ENCODE measurements at regions not wholly inside any gene's neighbourhood (a gene's known extent, or its start where the extent isn't known, plus 50 kb on each side); places are given as distances from the start of the nearest gene placed in this dataset.

DNA sequence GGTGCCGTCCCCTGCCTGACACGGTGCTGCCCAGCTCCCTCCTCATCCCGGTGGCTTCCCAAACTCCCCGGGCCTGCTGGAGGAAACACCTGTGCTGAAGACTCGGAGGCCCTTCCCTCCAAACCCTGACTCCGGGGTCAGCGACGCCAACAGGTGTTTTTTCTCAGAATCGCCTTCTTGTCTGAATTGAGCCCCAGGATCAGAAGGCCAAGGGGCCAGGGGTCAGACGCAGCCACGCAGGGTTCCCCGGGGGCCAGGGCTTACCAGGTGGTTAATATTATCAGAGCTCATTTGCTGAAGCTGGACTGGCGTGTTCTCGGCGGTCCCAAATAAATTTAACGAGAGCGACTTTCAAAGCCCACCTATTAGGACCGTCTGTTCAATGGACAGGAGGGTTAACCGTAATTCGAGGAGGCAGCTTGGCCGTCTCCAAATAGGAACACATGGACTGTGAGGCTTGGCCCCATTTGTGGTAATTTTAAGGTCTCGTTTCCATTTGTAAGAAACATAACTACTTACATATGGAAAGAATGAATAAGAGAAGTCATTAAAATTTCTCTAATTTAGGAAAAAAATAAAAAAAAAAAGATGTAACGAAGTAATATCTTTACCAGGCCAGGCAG, 239.3 kb downstream of the CRLF2 start:
- Histone ChIP-seq H3K4me1 (no peaks in the 10 kb centered on the region), H3K27me3 (no peaks in the 10 kb centered on the region), H3K36me3 (no peaks in the 10 kb centered on the region), H3K4me3 (no peak overlapping the region), H3K27ac (no peak overlapping the region), H3K9me3 (peaks cover 0 to 12% (median 2%) of the 10 kb centered on the region in 4 donors)
- TF ChIP-seq EP300 (IDR thresholded peaks at IDR 0.05) (no peak), POLR2AphosphoS5 (IDR thresholded peaks at IDR 0.05) (no peak), POLR2A (IDR thresholded peaks at IDR 0.05) (no peak)
- TF ChIP-seq, protein P1, sequence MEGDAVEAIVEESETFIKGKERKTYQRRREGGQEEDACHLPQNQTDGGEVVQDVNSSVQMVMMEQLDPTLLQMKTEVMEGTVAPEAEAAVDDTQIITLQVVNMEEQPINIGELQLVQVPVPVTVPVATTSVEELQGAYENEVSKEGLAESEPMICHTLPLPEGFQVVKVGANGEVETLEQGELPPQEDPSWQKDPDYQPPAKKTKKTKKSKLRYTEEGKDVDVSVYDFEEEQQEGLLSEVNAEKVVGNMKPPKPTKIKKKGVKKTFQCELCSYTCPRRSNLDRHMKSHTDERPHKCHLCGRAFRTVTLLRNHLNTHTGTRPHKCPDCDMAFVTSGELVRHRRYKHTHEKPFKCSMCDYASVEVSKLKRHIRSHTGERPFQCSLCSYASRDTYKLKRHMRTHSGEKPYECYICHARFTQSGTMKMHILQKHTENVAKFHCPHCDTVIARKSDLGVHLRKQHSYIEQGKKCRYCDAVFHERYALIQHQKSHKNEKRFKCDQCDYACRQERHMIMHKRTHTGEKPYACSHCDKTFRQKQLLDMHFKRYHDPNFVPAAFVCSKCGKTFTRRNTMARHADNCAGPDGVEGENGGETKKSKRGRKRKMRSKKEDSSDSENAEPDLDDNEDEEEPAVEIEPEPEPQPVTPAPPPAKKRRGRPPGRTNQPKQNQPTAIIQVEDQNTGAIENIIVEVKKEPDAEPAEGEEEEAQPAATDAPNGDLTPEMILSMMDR (IDR thresholded peaks at IDR 0.05) = no peak
- 70 to 74% methylated on average over 17 to 23 of the region's 23 CpGs for WGBS, 2 donors
- DNase-seq (no peak), ATAC-seq (ENCODE audit: low FRiP score in 2 of 2) (no peak)

DNA sequence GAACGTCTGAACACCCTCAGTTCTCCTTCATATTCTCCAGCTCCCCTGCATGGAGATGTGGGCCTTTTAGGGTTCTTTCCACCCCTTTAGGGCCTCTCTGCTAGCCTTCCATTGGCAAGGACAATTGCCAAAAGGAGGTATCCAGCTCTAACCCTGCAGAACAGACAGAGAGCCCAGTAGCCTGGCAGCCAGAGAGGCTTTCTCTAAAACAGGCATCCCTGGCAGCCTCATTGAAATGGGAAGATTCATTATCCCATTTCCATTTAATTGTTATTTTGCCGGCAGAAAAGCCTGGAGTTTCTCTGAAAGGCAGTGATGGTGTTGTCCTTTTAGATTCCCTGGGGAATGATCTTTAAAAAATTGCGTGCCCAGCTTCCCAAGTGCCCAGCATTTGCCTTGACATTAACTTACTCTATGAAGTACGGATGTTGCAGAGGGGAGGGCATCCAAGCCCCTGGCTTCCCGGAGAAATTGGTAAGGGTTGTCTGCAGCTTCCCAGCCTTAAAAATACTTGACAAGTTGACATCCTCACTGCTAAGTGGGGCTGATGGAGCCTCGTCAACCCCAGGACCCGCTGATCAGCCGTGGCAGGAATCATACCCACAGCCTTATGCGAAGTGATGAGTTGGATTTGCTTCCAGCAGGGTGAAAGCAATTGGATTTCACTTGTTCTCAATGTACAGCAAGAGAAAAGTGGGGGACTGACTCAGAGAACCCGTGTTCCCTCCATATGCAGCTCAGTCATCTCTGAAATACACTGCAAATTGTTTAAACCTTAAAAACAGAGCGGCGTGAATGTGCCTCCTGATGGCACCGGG, 244.1 kb downstream of the CRLF2 start:
- Histone ChIP-seq H3K27ac (no peak overlapping the region), H3K4me3 (no peak overlapping the region), H3K4me1 (no peaks in the 10 kb centered on the region), H3K36me3 (no peaks in the 10 kb centered on the region), H3K9me3 (no peaks in the 10 kb centered on the region), H3K27me3 (no peaks in the 10 kb centered on the region)
- WGBS, 2 donors = 69 to 81% methylated on average over 13 of the region's 13 CpGs
- no peak for ATAC-seq (ENCODE audit: low FRiP score in 2 of 2)
- no peak for DNase-seq
- no peak for TF ChIP-seq POLR2A (IDR thresholded peaks at IDR 0.05)
- TF ChIP-seq, protein P1 (IDR thresholded peaks at IDR 0.05) = no peak
- TF ChIP-seq POLR2AphosphoS5 (IDR thresholded peaks at IDR 0.05) = no peak
- no peak for TF ChIP-seq EP300 (IDR thresholded peaks at IDR 0.05)

DNA sequence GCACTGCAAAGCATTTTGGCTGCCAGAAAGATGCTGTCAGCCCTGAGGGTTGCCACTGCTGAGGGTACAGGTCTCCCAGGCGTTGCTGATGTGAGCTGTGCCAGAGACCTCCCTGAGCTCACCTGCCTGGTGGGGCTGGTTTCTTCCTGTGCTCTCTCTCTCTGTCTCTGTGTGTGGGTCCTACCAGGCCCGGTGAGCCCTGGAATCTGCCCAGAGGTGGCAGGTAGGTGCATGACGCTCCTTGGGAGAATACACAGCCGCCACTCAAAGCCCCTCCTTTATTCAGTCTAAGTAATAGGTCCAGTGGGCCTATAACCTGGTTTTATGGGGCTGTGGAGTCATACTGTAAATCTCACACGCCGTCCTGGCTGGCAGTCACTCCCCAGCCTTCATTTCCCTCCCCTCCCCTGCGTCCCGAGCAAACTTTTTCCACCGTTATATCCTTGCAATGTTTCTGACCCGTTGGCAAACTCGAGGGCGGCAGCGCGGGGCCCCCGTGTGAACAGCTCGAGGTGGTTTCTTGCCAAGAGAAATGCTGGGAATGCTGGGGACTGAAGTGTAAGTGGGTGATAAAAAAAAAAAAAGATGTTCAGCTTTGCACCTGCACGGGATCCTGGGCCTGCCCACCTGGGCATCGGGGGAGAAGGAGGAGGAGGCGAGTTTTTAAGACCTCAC, 245.9 kb downstream of the CRLF2 start:
- Histone ChIP-seq H3K27me3 (no peaks in the 10 kb centered on the region), H3K4me3 (no peak overlapping the region), H3K4me1 (no peaks in the 10 kb centered on the region), H3K27ac (no peak overlapping the region), H3K9me3 (no peaks in the 10 kb centered on the region), H3K36me3 (no peaks in the 10 kb centered on the region)
- TF ChIP-seq EP300 (IDR thresholded peaks at IDR 0.05) (no peak), POLR2A (IDR thresholded peaks at IDR 0.05) (no peak), POLR2AphosphoS5 (IDR thresholded peaks at IDR 0.05) (no peak)
- TF ChIP-seq, protein P1 (IDR thresholded peaks at IDR 0.05) = no peak
- DNase-seq (no peak), ATAC-seq (ENCODE audit: low FRiP score in 2 of 2) (no peak)
- 77 to 80% methylated on average over 19 of the region's 19 CpGs for WGBS, 2 donors

DNA sequence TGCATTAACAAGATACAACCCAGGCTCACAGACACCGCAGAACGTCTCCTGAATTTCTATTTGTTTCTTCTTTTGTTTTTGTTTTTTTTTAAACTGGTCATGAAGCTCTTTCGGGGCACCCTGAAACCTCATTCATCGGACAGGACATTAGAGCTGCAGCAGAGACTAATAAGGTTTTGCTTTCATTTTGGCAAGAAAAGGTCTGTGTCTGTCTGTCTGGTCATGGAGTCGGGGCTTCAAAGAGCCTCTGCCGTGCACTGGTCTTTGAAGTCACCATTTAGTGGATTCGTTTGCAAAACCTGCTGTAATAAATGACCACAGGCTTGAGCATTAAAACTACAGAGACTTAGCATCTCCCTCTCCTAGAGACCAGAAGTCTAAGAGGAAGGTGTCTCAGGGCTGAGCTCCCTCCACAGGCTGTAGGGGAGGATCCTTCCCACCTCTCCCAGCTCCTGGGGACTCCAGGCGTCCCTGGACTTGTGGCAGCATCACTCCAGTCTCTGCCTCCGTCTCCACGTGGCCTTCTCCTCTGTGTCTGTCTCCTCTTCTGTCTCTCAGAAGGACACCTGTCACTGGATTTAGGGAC, 247.5 kb downstream of the CRLF2 start:
- H3K27me3 ChIP-seq = no peaks in the 10 kb centered on the region
- DNase-seq (no peak), ATAC-seq (ENCODE audit: low FRiP score in 2 of 2) (no peak)
- no peaks in the 10 kb centered on the region for H3K4me1 ChIP-seq
- no peaks in the 10 kb centered on the region for H3K36me3 ChIP-seq
- TF ChIP-seq POLR2AphosphoS5 (IDR thresholded peaks at IDR 0.05) = no peak
- TF ChIP-seq POLR2A (IDR thresholded peaks at IDR 0.05) = no peak
- TF ChIP-seq, protein P1 (IDR thresholded peaks at IDR 0.05) = no peak
- TF ChIP-seq EP300 (IDR thresholded peaks at IDR 0.05) = no peak
- no peak overlapping the region for H3K27ac ChIP-seq
- H3K9me3 ChIP-seq = no peaks in the 10 kb centered on the region
- 39 to 47% methylated on average over 10 of the region's 10 CpGs for WGBS, 2 donors
- no peak overlapping the region for H3K4me3 ChIP-seq

Measured in upper lobe of left lung (tissue), 6 donors.